C4-2B (cell line): ENCODE measurements at regions not wholly inside any gene's neighbourhood (a gene's known extent, or its start where the extent isn't known, plus 50 kb on each side); places are given as distances from the start of the nearest gene placed in this dataset.

Experiments
- H3K27ac ChIP-seq: fragments of 450-650 bp; 2 replicates; pipeline ENCODE4 v1.5.1; 2017
- ZFX ChIP-seq: fragments of 450-650 bp; IDR thresholded peaks from 2 replicates; pipeline ENCODE4 v1.6.1; 2017
- TF ChIP-seq, protein P1 (sequence below): fragments of 450-650 bp; conservative IDR thresholded peaks from 2 replicates; pipeline ENCODE4 v1.5.1; 2017; ENCODE audit warnings: mild to moderate bottlenecking

DNA sequence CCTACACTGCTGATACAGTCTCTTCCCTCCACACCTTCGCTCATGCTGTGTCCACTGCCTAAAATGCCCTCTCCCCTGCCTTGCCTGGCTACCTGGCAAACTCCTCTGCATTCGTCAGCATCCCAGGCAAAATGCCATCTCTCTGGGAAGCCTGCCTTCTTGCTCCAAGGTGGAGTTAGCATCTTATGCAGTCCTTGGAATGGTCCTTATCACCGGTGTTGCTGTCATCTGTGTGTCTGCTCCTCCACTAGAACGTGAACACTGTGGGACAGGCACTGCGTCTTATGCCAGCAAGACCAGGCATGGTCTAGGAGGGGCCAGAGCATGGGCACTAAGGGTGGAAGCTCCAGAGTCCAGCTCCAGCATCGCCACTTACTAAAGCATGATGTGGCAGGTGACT, 211.8 kb downstream of the MATN1 start:
- no peak overlapping the region for H3K27ac ChIP-seq
- TF ChIP-seq ZFX = no peak
- TF ChIP-seq, protein P1, sequence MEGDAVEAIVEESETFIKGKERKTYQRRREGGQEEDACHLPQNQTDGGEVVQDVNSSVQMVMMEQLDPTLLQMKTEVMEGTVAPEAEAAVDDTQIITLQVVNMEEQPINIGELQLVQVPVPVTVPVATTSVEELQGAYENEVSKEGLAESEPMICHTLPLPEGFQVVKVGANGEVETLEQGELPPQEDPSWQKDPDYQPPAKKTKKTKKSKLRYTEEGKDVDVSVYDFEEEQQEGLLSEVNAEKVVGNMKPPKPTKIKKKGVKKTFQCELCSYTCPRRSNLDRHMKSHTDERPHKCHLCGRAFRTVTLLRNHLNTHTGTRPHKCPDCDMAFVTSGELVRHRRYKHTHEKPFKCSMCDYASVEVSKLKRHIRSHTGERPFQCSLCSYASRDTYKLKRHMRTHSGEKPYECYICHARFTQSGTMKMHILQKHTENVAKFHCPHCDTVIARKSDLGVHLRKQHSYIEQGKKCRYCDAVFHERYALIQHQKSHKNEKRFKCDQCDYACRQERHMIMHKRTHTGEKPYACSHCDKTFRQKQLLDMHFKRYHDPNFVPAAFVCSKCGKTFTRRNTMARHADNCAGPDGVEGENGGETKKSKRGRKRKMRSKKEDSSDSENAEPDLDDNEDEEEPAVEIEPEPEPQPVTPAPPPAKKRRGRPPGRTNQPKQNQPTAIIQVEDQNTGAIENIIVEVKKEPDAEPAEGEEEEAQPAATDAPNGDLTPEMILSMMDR = no peak

DNA sequence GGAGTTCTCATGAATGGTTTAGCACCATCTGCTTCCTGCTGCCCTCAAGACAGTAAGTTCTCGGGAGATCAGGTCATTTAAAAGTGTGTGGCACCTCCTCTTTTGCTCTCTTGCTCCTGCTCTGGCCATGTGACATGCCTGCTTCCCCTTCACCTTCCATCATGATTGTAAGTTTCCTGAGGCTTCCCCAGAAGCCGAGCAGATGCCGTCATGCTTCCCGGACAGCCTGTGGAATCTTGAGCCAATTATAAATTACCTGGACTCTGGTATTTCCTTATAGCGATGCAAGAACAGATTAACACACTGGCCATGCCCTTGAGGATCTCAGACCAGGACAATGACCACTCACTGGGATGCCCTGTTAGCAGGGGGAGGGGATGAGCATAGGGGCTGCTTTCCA, 212.3 kb downstream of the MATN1 start:
- no peak overlapping the region for H3K27ac ChIP-seq
- TF ChIP-seq ZFX = no peak
- TF ChIP-seq, protein P1 = no peak

DNA sequence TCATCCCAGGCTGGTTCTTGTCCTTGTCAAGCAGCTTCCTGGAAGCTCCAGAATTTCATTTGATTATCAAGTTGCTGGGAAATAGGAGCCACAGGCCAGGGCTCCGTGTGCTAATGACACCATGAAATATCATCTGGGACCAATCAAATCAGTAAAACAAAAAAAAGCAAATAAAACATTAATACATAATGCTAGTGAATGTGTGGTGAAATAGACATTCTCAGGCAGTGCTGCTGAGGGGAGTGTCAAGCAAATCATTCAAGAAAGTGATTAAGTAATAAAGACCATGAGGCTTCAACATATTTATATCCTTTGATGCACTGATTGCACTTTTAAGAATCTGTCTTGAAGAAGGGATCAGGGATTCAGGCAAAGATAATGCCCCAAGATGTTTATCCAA, 213.7 kb downstream of the MATN1 start:
- TF ChIP-seq ZFX = no peak
- TF ChIP-seq, protein P1 = no peak
- no peak overlapping the region for H3K27ac ChIP-seq

DNA sequence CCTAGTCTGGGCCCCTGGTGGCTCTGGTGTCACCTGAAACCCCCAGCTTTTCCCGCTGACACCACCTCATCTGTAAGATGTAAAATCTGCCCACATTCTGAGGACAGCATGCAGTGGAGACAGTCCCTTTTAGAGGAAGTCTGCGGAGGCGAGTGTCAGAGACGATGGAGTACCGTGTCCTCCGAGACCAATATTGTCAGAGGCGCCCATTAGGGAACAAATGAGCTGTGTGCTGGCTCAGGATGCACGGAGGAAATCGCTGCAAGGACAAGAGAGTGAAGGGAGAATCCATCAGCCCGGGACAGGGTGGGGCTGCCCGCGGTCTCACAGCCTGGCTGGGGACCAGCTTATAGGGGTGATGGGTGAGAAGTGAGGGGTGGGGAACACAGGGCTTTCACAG, 214.8 kb downstream of the MATN1 start:
- H3K27ac ChIP-seq = no peak overlapping the region
- no peak for TF ChIP-seq ZFX
- TF ChIP-seq, protein P1 = no peak

DNA sequence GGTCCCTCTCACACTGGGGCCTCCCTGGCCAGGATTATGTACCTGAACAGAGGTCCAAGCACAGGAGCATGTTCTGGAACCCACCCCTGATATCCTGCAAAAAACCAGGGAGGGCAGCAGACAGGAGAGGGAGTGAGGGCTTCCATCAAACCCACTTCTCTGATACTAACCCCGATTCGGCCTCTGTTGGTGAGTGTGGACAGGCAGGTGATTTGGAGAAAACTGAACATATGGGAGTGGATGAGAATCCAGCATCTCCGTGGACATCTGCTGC, 215.3 kb downstream of the MATN1 start:
- TF ChIP-seq, protein P1 = no peak
- no peak for TF ChIP-seq ZFX
- no peak overlapping the region for H3K27ac ChIP-seq

DNA sequence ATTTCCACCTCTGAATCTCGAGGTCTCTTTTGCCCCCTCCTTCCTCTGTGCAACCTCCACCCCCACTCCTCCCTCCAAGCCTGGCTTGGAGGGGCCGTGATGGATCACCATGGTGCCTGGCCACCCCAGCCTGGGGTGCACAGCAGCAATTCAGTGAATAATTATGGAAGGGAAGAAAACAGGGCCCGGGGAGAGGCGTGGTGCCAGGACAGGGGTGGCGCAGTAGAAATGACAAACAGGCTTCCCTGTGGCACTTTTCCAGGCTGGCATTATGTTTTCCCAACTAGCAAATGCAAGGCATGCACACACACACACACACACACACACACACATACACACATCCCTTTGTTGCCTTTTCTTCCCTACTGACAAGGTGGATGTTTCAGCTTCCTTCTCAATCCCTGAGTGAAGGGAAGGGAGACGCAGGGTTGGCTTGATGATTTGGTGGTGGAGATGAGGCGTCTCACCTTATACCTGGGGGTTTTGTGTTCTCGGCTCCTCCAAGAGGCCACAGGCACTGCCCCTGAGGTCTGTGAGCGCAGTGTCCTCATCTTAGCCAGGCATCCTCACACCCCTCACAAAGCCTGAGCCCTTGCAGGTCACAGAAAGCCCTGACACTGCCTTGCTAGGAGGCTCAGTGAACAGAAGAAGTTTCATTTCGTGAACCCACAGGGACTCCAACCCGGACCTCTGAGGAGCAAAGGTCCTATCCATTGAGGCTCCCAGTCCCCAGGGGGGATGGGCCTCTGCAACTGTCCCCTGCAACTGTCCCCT, 215.8 kb downstream of the MATN1 start:
- no peak overlapping the region for H3K27ac ChIP-seq
- TF ChIP-seq, protein P1 = no peak
- no peak for TF ChIP-seq ZFX

DNA sequence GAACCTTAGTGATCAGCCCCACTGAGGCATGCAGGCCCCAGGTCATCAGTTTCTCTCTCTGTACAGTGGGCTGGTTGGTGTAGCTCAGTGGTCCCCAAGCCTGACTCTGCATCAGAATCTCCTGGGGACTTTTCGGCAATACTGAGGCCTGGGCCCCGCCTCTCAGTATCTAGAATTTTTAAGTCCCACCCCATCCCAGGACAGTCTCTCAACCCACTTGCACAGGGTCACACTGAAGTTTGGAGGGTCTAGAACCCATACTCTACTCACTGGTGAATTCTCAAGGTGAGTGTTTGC, 216.4 kb downstream of the MATN1 start:
- TF ChIP-seq, protein P1 = no peak
- TF ChIP-seq ZFX = no peak
- H3K27ac ChIP-seq = no peak overlapping the region
